ENCODE measurements at regions not wholly inside any gene's neighbourhood (a gene's known extent, or its start where the extent isn't known, plus 50 kb on each side); places are given as distances from the start of the nearest gene placed in this dataset.

GRCh38 chr14:38502239-38502638, 246.3 kb upstream of the CLEC14A start:
- Histone ChIP-seq H3K9me3 (ENCODE audit: low read depth) (no peaks in the 10 kb centered on the region), H3F3A (ENCODE audit: insufficient read depth) (no peaks in the 10 kb centered on the region), H3K27ac (no peak overlapping the region), H3K4me1 (ENCODE audit: insufficient read depth) (peaks cover 30% of the 10 kb centered on the region), H3K79me2 (ENCODE audit: insufficient read depth) (no peaks in the 10 kb centered on the region), H4K20me1 (ENCODE audit: insufficient read depth) (no peaks in the 10 kb centered on the region), H3K36me3 (ENCODE audit: low read depth) (no peaks in the 10 kb centered on the region), H3K9me2 (ENCODE audit: insufficient read depth) (no peaks in the 10 kb centered on the region), H3K4me3 (no peak overlapping the region), H3K27me3 (replicated peaks; ENCODE audit: insufficient read depth) (no peaks in the 10 kb centered on the region), H3K4me2 (ENCODE audit: unreplicated experiment) (no peak overlapping the region), H2AFZ (no peak overlapping the region), H3K9ac (no peak overlapping the region)
- TF ChIP-seq EZH2 (IDR thresholded peaks at IDR 0.05; ENCODE audit: insufficient read depth, poor library complexity, severe bottlenecking) (no peak), EZH2phosphoT487 (IDR thresholded peaks at IDR 0.05; ENCODE audit: insufficient read depth, low read depth) (no peak)
- 55 to 71% methylated on average over 2 of the region's 2 CpGs for WGBS, 2 experiments (ENCODE audit: low coverage in 1 of 2, low lambda C conversion rate in 2 of 2, missing lambda C conversion rate in 2 of 2)
- in situ Hi-C loops (cut with MboI): no loop called here
- peak; percentile 49 for DNase-seq

- no peaks in the 10 kb centered on the region for H3F3A ChIP-seq (ENCODE audit: insufficient read depth)
- no peak overlapping the region for H3K4me2 ChIP-seq (ENCODE audit: unreplicated experiment)
- H3K79me2 ChIP-seq (ENCODE audit: insufficient read depth): no peaks in the 10 kb centered on the region
- H4K20me1 ChIP-seq (ENCODE audit: insufficient read depth): no peaks in the 10 kb centered on the region
- DNase-seq: no peak
- no peak overlapping the region for H3K4me3 ChIP-seq
- H3K27me3 ChIP-seq (replicated peaks; ENCODE audit: insufficient read depth): no peaks in the 10 kb centered on the region
- no peak for TF ChIP-seq EZH2 (IDR thresholded peaks at IDR 0.05; ENCODE audit: insufficient read depth, poor library complexity, severe bottlenecking)
- no peak for TF ChIP-seq EZH2phosphoT487 (IDR thresholded peaks at IDR 0.05; ENCODE audit: insufficient read depth, low read depth)
- no peaks in the 10 kb centered on the region for H3K36me3 ChIP-seq (ENCODE audit: low read depth)
- H3K4me1 ChIP-seq (ENCODE audit: insufficient read depth): peaks cover 18% of the 10 kb centered on the region
- H3K9ac ChIP-seq: no peak overlapping the region
- no peak overlapping the region for H3K27ac ChIP-seq
- no peaks in the 10 kb centered on the region for H3K9me3 ChIP-seq (ENCODE audit: low read depth)
- H3K9me2 ChIP-seq (ENCODE audit: insufficient read depth): no peaks in the 10 kb centered on the region
- peak overlapping the region; percentile 18; the same call in 1 of the 2 replicates for H2AFZ ChIP-seq
- in situ Hi-C loops (cut with MboI): no loop called here
These were observed 244.2 kb upstream of the CLEC14A start for GRCh38 chr14:38500125-38500524.

DNA sequence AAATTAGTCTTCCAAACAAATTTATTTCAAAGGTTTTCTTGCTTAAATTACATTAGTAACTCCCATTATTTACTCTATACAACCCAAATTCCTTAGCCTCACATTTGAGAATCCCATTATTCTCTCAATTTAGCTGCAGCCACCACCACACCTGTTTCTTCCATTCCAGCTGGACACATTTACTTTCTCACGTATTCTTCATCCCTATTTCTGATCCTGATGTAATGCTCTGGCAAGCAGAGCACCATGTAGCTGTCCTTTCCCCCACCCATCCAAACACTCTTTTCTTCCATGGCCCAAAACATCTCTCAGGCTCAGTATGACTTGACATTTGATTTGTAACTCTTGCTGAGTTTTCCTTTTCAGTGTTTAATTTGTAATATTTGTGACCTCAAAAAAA, 240.2 kb upstream of the CLEC14A start:
- no peaks in the 10 kb centered on the region for H3K9me3 ChIP-seq (ENCODE audit: low read depth)
- no peak overlapping the region for H3K9ac ChIP-seq
- H4K20me1 ChIP-seq (ENCODE audit: insufficient read depth): no peaks in the 10 kb centered on the region
- H3K27ac ChIP-seq: no peak overlapping the region
- DNase-seq: no peak
- TF ChIP-seq EZH2phosphoT487 (IDR thresholded peaks at IDR 0.05; ENCODE audit: insufficient read depth, low read depth) (no peak), EZH2 (IDR thresholded peaks at IDR 0.05; ENCODE audit: insufficient read depth, poor library complexity, severe bottlenecking) (no peak)
- no peak overlapping the region for H2AFZ ChIP-seq
- H3K9me2 ChIP-seq (ENCODE audit: insufficient read depth): no peaks in the 10 kb centered on the region
- WGBS, 2 experiments (ENCODE audit: low coverage in 1 of 2, low lambda C conversion rate in 2 of 2, missing lambda C conversion rate in 2 of 2): 52 to 58% methylated on average over 1 of the region's 1 CpG
- H3K79me2 ChIP-seq (ENCODE audit: insufficient read depth): no peaks in the 10 kb centered on the region
- peaks cover 14% of the 10 kb centered on the region; the same call in 1 of the 2 replicates for H3K4me1 ChIP-seq (ENCODE audit: insufficient read depth)
- H3K27me3 ChIP-seq (replicated peaks; ENCODE audit: insufficient read depth): no peaks in the 10 kb centered on the region
- H3K36me3 ChIP-seq (ENCODE audit: low read depth): no peaks in the 10 kb centered on the region
- no peak overlapping the region for H3K4me2 ChIP-seq (ENCODE audit: unreplicated experiment)
- no peak overlapping the region for H3K4me3 ChIP-seq
- in situ Hi-C loops (cut with MboI): no loop called here
- H3F3A ChIP-seq (ENCODE audit: insufficient read depth): no peaks in the 10 kb centered on the region

- in situ Hi-C loops (cut with MboI): no loop called here
- no peaks in the 10 kb centered on the region for H4K20me1 ChIP-seq (ENCODE audit: insufficient read depth)
- no peaks in the 10 kb centered on the region for H3K79me2 ChIP-seq (ENCODE audit: insufficient read depth)
- H3K27me3 ChIP-seq (replicated peaks; ENCODE audit: insufficient read depth): no peaks in the 10 kb centered on the region
- H3K9me3 ChIP-seq (ENCODE audit: low read depth): no peaks in the 10 kb centered on the region
- no peaks in the 10 kb centered on the region for H3F3A ChIP-seq (ENCODE audit: insufficient read depth)
- no peak overlapping the region for H2AFZ ChIP-seq
- DNase-seq: no peak
- no peak overlapping the region for H3K9ac ChIP-seq
- no peaks in the 10 kb centered on the region for H3K36me3 ChIP-seq (ENCODE audit: low read depth)
- no peak overlapping the region for H3K27ac ChIP-seq
- no peaks in the 10 kb centered on the region for H3K4me1 ChIP-seq (ENCODE audit: insufficient read depth)
- TF ChIP-seq EZH2phosphoT487 (IDR thresholded peaks at IDR 0.05; ENCODE audit: insufficient read depth, low read depth) (no peak), EZH2 (IDR thresholded peaks at IDR 0.05; ENCODE audit: insufficient read depth, poor library complexity, severe bottlenecking) (no peak)
- no peak overlapping the region for H3K4me2 ChIP-seq (ENCODE audit: unreplicated experiment)
- no peaks in the 10 kb centered on the region for H3K9me2 ChIP-seq (ENCODE audit: insufficient read depth)
- no peak overlapping the region for H3K4me3 ChIP-seq
These were observed 234.4 kb upstream of the CLEC14A start for GRCh38 chr14:38490273-38490672.

DNA sequence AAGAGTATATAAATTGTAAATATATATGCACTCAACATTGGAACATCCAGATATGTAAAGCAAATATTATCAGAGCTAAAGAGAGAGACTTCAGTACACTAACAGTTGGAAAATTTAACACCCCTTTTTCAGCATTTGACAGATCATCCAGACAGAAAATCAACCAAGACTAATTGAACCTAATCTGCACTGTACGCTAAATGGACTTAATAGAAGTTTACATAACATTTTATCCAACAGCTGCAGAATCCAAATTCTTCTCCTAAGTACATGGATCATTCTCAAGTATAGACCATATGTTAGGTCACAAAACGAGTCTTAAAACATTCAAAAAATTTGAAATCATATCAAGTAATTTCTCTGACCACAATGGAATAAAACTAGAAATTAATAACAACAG, 229.1 kb upstream of the CLEC14A start:
- no peak for DNase-seq
- TF ChIP-seq EZH2phosphoT487 (IDR thresholded peaks at IDR 0.05; ENCODE audit: insufficient read depth, low read depth) (no peak), EZH2 (IDR thresholded peaks at IDR 0.05; ENCODE audit: insufficient read depth, poor library complexity, severe bottlenecking) (no peak)
- H3K27ac ChIP-seq: no peak overlapping the region

More for the DNA sequence above, 229.1 kb upstream of the CLEC14A start:
- Histone ChIP-seq H3K27me3 (replicated peaks; ENCODE audit: insufficient read depth) (no peaks in the 10 kb centered on the region), H3K36me3 (ENCODE audit: low read depth) (no peaks in the 10 kb centered on the region), H3K9me3 (ENCODE audit: low read depth) (no peaks in the 10 kb centered on the region), H3K79me2 (ENCODE audit: insufficient read depth) (no peaks in the 10 kb centered on the region), H3K9me2 (ENCODE audit: insufficient read depth) (no peaks in the 10 kb centered on the region), H3K4me2 (ENCODE audit: unreplicated experiment) (no peak overlapping the region), H3K4me1 (ENCODE audit: insufficient read depth) (peaks cover 5% of the 10 kb centered on the region; the same call in 1 of the 2 replicates), H3K4me3 (no peak overlapping the region), H3F3A (ENCODE audit: insufficient read depth) (no peaks in the 10 kb centered on the region), H3K9ac (no peak overlapping the region), H2AFZ (no peak overlapping the region), H4K20me1 (ENCODE audit: insufficient read depth) (no peaks in the 10 kb centered on the region)
- in situ Hi-C loops (cut with MboI): no loop called here
- WGBS, 2 experiments (ENCODE audit: low coverage in 1 of 2, low lambda C conversion rate in 2 of 2, missing lambda C conversion rate in 2 of 2): 44% methylated on average over 2 of the region's 2 CpGs

All from GM23248 (cell line).